ENCODE measurements at regions not wholly inside any gene's neighbourhood (a gene's known extent, or its start where the extent isn't known, plus 50 kb on each side); places are given as distances from the start of the nearest gene placed in this dataset.
A peak's percentile ranks its signal among the peaks of the same experiment; 100 is the strongest.

DNA sequence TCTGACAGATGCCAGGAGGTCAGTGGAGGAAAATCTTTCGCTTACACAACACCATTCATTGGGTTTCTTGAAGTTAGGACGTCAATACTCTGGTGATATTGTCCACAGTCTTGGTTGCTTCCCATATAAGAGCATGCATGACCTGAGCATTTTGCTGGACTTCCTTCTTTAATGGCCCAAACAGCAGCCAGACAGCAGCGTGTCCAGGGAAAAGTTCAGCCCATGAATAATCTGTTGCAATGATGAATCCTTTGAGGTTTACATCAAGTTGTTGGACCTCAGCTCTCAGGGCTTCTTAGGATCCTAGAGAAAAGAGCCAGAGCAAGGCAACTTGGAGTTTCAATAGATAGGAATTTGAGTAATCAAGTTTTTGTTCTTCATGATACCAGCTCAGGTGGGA, 155.6 kb upstream of the MGAT5 start:
- DNase-seq: no peak

DNA sequence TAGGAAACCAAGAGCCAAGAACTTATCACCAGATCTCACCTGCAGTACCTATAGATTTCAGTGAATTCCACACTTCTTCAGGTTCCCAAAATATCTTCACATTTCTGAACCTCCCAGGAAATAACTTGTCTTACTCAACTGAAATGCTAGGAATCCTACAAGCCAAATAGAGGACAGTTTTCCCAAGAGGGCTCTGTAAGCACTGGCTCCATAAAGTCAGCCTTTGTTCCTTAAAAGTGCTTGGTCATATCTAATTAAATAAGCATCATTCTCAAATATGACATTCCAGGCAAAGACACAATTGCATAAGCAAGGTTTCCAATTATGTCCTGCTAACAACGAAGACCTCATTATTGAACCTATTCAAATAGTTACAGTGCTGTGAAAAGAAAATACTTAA, 154.6 kb upstream of the MGAT5 start:
- DNase-seq: no peak

GRCh38 chr2:134103196-134103595, 150.7 kb upstream of the MGAT5 start:
- no peak for DNase-seq

GRCh38 chr2:134104754-134105153, 149.1 kb upstream of the MGAT5 start:
- DNase-seq: no peak

DNA sequence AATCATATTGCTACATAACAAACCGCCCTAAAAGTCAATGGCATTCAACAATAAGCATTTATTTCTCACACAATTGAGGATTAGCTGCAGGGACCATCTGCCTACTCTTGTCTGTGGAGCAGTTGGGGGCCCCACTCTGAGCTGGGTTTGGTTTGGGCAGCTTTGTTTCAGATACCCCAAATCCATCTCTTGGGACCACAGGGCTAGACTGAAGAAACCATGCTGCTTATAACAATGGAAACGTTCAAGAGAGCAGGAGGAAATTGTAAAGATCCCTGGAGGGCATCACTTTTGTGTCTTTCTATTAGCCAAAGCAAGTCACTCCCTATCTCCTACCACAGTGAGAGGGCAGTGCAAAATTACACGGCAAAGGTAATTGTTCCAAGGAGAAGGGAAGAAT, 146.5 kb upstream of the MGAT5 start:
- DNase-seq: no peak

GRCh38 chr2:134108113-134108512, 145.8 kb upstream of the MGAT5 start:
- no peak for DNase-seq

DNA sequence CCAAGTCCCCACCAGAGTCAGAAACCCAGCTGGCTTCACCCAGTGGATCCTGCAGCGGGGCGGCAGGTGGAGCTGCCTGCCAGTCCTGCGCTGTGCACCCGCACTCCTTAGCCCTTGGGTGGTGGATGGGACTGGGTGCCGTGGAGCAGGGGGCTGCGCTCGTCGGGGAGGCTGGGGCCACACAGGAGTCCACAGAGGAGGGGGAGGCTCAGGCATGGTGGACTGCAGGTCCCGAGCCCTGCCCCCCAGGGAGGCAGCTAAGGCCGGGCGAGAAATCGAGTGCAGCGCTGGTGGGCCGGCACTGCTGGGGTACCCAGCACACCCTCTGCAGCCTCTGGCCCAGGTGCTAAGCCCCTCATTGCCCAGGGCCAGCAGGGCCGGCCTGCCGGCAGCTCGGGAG, 144.6 kb upstream of the MGAT5 start:
- DNase-seq: no peak

DNA sequence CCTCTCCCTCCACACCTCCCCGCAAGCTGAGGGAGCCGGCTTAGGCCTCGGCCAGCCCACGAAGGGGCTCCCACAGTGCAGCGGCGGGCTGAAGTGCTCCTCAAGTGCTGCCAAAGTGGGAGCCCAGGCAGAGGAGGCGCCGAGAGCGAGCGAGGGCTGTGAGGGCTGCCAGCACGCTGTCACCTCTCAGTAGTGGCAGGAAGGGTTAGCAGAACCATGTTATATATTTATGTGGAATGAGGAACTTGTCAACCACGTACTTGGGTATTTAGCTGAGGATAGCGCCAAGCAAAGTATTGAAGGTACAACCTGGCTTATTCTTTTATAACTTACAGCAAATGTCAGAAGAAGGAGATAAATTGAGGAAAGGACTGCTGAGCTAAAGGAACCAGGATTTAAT, 144.1 kb upstream of the MGAT5 start:
- DNase-seq: no peak

DNA sequence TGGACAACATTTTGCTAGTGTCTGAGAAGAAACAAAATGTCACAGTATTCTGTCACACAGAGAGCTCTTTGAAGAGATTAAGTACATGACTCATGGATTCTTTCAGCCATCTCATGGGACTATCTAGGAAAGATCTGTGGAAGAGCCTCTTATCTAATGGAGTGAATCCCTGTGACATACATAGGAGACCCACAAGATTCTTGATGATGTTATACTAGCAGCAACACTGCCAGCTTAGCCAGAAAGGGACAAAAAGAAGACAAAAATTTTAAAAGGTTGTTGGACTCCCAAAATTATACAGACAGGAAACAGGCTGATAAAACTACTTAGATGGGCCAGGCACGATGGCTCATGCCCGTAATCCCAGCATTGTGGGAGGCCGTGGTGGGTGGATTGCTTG, 143.3 kb upstream of the MGAT5 start:
- DNase-seq: no peak

DNA sequence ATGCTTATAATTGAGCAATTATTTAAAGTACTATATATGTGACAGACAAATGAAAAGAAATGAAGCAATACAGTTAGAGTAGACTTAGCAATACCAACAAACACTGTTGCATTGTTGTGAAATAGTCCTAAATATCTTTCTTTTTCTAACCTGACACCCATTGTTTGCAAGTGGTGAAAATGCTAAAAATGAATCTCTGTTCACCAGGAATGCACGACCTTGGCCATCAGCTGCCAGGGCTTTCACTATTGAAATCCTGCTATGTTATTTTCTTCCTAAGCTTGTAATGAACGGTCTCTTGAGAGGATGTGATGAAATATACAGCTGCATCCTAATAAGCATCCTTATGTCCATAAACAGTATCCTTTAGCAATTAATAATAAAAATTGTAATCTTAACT, 136.2 kb upstream of the MGAT5 start:
- DNase-seq: no peak

DNA sequence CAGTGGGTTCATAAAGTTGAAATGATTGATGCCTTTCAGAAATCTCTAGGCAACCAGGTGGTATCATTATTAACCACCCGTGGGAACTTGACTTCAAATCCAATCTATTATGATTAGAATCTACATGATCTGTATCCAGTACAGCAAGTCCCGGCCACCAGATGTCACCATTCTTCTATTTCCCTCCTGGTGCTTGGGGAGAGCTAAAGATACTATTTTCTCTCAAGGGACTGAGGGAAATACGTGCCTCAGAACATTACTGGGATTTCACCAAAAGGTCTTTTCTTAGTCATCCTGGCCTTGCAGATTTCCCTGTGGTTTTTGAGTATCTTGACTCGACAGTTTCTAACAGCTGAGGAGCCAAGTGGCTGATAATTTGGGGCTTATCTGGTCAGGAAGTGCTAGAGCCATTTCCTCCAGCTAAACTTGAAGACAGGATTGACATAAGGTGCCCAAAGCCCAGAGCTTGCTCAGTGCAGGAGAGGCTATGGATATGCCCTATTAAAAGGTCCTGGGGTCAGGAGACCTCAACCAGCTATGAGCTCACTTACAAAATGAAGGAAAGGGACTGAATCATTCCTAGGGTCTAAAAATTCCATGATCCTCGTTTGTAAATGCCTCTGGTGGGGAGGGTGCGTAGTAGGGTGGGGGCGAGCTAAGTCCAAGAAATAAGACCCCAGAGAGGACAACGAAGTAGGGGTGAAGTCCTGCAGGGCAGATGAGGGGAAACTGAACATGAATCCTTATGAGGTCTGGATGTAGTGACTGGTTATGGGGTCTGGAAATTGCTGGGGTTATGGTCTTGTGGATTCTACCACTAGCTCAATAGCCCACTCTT, 135.4 kb upstream of the MGAT5 start:
- peak; percentile 94 for DNase-seq

DNA sequence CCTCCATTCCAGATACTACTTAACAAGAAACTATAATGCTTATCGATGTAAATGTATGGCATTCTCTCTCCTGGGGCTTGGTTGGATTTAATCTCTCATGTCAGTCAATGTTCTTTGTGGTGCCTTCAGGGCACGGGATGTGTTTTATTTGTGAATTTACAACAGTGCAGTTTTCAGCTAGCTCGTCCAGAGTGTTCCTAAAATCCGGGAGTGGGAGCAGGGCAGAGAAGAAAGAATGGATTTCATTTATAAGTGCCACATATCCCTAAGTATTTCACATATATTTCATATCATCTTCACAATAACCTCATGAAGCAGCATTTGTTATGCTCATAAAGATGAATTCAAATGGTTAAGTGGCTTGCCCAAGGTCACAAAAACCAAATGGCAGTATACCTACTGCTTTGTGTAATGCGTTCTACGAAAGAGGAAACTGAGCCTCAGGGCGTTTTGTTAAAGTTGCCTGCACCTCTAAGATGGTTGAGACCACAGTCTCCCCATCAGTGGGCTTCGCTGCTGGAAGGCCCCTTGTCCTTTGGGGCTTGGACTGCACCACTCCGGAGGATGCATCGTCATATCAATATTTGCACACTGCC, 134.7 kb upstream of the MGAT5 start:
- DNase-seq: no peak

DNA sequence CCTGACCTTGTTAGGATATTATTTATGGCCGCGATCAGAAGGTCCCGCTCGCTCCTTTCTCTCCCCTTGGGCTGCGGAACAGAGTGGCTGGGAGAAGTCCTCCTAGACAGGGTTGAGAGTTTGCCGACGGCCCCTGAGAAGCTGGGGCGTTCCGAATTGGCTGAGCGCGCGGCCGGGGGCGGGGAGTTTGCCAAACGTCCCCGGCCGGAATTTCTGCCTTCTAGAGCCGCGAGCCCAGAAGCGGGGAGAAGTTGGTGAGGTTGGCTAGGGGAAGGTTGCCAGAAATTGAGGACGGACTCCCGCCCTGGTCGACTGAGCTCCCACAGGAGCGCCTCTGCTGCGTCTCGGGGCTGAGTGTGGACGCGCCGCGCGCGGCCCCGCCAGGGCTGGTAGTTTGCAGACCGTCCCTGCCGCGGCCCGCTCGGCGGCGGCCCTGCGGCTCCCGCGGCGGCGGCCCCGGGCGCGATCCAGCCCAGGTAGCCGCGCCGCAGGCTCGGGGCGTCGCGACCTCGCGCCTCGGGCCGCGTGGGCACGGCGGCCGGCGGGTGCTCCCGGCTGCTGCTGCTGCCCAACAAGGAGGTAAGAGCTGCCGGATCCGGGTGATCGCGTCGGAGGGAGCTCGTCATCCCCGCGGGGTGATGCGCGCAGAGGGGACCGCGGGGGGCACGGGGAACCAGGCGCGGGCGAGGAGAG, 134.0 kb upstream of the MGAT5 start:
- DNase-seq: peak; percentile 61

DNA sequence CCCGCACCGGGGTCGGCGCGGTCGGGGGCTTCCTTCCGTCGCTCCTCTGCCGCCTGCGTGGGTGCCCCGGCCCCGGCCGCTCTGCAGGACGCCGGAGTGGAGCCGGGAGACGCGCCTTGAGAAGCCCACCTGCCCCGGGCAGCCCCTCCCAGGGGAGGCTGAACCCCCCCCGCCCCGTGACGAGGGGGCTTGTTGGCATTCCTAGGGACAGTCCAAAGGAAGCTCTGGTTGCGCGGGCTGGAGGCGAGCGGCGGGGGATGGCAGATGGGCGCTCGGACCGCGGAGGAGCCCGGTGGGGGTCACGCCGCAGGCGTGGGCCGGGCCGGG, 133.5 kb upstream of the MGAT5 start:
- no peak for DNase-seq

DNA sequence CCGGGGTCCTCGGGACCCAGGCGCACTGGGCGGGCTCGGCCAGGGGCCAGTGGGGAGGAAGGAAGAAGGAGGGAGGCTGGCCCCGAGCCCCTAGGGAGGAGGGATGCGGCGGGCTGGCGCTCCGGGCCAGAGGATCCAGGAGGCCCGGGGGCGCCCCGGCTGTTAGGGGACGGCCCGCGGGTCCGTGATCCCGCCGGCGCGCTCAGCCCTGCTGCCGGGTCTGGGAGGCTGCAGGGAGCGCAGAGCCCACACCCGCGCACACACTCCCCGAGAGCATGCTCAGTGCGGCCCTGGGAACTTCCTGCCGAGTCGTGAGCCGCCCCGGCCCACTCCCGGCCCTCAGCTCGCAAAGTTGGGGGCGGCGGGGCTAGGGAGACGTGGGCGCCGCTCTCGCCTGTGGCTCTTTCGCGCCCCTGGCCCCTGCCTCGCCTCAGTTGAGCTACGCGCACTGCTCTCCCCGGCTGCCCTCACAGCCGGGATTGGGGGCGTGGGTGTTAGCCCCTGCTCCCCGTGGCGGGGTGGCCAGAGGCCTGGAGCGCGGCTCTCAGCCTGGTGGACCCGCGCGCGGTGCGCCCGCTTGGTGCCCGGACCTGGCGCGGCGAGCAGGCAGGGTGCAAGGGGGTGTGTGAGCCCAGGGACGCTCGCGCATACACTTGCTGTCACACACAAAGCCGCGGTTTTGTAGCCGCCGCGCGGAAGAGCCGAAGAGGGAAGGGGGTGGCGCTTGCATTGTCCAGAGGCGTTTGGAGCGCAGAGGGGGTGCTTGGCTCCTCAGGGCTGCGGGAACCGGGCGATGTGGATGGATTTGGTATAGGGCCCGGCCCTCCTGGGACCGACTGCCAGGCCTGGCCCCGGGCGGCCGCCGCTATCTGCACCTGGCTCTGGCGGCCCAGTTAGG, 132.9 kb upstream of the MGAT5 start:
- DNase-seq: no peak

- no peak for DNase-seq
Measured at GRCh38 chr2:134122610-134123009, 131.3 kb upstream of the MGAT5 start.

DNA sequence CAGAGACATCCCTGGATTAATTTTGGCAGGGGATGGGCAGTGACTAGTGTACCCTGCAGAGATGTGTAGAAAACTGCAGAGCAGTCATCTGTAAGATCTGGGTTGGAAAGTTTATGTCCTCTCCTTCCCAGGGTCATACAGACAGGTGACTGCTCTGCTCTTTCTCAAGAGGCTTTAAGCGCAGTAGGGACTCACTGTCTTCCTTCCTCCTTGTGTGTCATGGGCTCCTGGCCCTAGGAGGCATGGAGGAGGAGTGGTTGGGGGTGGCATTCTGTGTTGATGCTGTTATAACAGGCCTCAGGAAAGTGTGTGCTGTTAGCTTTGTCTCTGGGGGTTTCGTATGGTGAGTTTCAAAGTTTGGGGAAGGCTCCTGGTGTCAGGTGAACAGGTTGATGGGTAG, 130.5 kb upstream of the MGAT5 start:
- DNase-seq: no peak

DNA sequence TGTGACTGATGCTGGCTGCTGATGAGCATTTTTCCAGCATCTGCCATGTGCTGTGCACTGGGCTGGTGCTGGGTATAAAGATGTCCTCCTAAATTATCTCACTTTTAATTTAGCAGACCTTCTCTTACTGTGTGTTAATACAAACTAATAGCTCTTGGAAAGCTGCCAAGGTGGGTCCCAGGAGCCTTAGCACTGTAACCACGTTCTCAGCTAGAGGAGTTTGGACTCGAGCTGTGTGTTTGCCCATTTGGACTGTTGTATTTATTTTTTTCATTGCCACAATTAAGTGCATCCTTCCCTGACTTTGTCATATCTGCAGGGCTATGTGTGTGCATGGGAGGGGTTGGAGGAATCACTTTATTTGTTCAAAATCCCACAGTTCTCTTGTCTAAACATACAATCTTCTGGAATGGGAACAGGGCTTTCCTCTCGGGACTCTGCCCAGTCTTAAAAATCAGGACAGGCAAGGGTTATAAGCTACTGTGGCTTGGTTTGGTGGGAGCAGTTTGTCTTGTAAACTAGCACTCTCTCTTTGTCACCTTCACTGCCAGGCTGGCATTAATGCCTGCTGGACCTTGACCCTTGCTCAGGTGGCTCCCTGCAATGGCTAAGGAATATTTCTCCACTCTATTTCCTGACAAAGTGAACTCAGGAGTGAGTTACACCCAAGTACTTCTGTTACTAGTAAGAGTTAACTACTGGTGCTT, 129.7 kb upstream of the MGAT5 start:
- no peak for DNase-seq

- DNase-seq: no peak
Measured at GRCh38 chr2:134127496-134127895, 126.4 kb upstream of the MGAT5 start.

DNA sequence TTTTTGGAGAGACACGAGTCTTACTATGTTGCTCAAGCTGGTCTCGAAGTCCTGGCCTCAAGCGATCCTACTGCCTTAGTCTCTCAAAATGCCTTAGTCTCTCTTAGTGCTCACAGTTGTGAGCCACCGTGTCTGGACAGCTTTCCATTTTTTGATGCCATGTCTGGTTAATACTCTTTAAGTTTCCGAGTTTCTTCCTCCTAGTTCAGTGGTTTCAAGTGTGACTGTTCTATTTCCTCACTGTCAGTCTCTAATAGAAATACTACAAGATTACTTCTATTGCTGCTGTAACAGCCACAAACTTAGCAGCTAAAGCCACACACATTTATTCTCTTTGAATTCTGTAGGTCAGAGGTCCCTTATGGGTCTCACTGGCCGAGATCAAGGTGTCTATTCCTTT, 125.1 kb upstream of the MGAT5 start:
- DNase-seq: no peak

DNA sequence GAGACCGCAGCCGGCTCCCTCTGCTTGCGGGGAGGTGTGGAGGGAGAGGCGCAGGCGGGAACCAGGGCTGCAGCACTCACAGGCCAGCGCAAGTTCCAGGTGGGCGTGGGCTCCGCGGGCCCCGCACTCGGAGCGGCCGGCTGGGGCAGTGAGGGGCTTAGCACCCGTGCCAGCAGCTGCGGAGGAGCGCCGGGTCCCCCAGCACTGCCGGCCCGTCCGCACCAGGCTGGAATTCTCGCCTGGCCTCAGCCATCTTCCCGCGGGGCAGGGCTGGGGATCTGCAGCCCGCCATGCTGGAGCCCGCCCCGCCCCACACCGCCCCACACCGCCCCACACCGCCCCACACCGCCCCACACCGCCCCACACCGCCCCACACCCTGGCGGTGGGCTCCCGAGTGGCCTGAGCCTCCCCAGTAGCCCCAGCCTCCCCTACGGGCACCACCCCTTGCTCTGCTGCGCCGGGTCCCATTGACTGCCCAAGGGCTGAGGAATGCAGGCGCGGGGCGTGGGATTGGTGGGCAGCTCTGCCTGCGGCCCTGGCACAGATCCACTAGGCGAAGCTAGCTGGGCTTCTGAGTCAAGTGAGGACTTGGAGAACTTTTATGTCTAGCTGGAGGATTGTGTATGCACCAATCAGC, 123.9 kb upstream of the MGAT5 start:
- DNase-seq: no peak
